K562 (cell line): ENCODE measurements at regions not wholly inside any gene's neighbourhood (a gene's known extent, or its start where the extent isn't known, plus 50 kb on each side); places are given as distances from the start of the nearest gene placed in this dataset.

Experiments
- ATF2 ChIP-seq: sonication (generic); formaldehyde crosslinking; IDR thresholded peaks from 2 replicates; pipeline ENCODE4 v1.8.1; 2022; ENCODE audit warnings: missing genetic modification reagents
- MYC ChIP-seq, 2 experiments: fragments of 250-450 bp in 1 of 2; sonication (Bioruptor Pico) in 1 of 2; IDR thresholded peaks; 2 replicates each; pipeline versions ENCODE4 v1.5.1 to v1.6.1; 2012 to 2021; ENCODE audit warnings: low read depth in 2 of 2, borderline replicate concordance in 1 of 2, improper control_type of control experiment in 1 of 2, low read length in 1 of 2, mild to moderate bottlenecking in 1 of 2, moderate library complexity in 1 of 2
- TSC22D4 ChIP-seq: fragments of 450-650 bp; IDR thresholded peaks from 2 replicates; pipeline ENCODE4 v1.6.1; 2016; ENCODE audit warnings: missing genetic modification characterization, missing biosample characterization, control low read depth

- no peak for TF ChIP-seq TSC22D4
- no peak for TF ChIP-seq MYC (IDR thresholded peaks at IDR 0.05; ENCODE audit: low read depth, low read length)
- no peak for TF ChIP-seq MYC (CRISPR knock-in tag; IDR thresholded peaks at IDR 0.05; ENCODE audit: borderline replicate concordance, low read depth)
- no peak for TF ChIP-seq ATF2
Measured at GRCh38 chr6:87904011-87904410, 143.6 kb upstream of the SPACA1 start.
